GM19240 (cell line): ENCODE measurements at regions not wholly inside any gene's neighbourhood (a gene's known extent, or its start where the extent isn't known, plus 50 kb on each side); places are given as distances from the start of the nearest gene placed in this dataset.

Experiments
- DNase-seq: peaks from one replicate; pipeline ENCODE4 v3.0.0; 2011; ENCODE audit warnings: low spot score; ENCODE audit not compliant: insufficient read length

GRCh38 chr9:16335788-16336580 lies 534.5 kb downstream of the BNC2 start:
- DNase-seq = no peak

GRCh38 chr9:16336833-16337232 lies 533.6 kb downstream of the BNC2 start:
- no peak for DNase-seq

GRCh38 chr9:16337322-16338029 lies 533.0 kb downstream of the BNC2 start:
- DNase-seq = no peak

- no peak for DNase-seq
Observed at GRCh38 chr9:16341177-16341576, 529.3 kb downstream of the BNC2 start.

- DNase-seq = no peak
Observed at GRCh38 chr9:16342246-16343020, 528.0 kb downstream of the BNC2 start.

- DNase-seq = no peak
Observed at GRCh38 chr9:16343249-16344237, 526.9 kb downstream of the BNC2 start.

- no peak for DNase-seq
Observed at GRCh38 chr9:16344343-16344742, 526.1 kb downstream of the BNC2 start.

GRCh38 chr9:16345902-16346301 lies 524.6 kb downstream of the BNC2 start:
- DNase-seq = no peak

GRCh38 chr9:16347886-16348285 lies 522.6 kb downstream of the BNC2 start:
- DNase-seq = no peak

GRCh38 chr9:16348531-16348930 lies 521.9 kb downstream of the BNC2 start:
- DNase-seq = no peak

GRCh38 chr9:16352251-16352650 lies 518.2 kb downstream of the BNC2 start:
- no peak for DNase-seq

- no peak for DNase-seq
Observed at GRCh38 chr9:16352791-16353401, 517.6 kb downstream of the BNC2 start.

GRCh38 chr9:16356196-16356765 lies 514.2 kb downstream of the BNC2 start:
- DNase-seq = no peak

GRCh38 chr9:16357828-16358227 lies 512.6 kb downstream of the BNC2 start:
- no peak for DNase-seq

GRCh38 chr9:16358751-16359150 lies 511.7 kb downstream of the BNC2 start:
- DNase-seq = no peak
